Thyroid gland (tissue), 4 donors: ENCODE measurements at regions not wholly inside any gene's neighbourhood (a gene's known extent, or its start where the extent isn't known, plus 50 kb on each side); places are given as distances from the start of the nearest gene placed in this dataset.

Experiments
- POLR2A ChIP-seq, 2 donors: fragments of 450-650 bp; IDR thresholded peaks; one replicate each; pipeline ENCODE4 v1.6.1; 2017; ENCODE audit warnings: antibody characterized with exemption in 2 of 2, mild to moderate bottlenecking in 2 of 2, moderate library complexity in 1 of 2
- TF ChIP-seq, protein P1 (sequence below), 6 experiments: fragments of 200-600 bp in 3 of 6; fragments of 450-650 bp in 3 of 6; sonication (generic) in 3 of 6; IDR thresholded peaks; one replicate each; pipeline ENCODE4 v1.5.1; 2016 to 2019; ENCODE audit warnings: antibody characterized with exemption in 6 of 6, mild to moderate bottlenecking in 2 of 6, inconsistent platforms in 1 of 6, moderate library complexity in 1 of 6

DNA sequence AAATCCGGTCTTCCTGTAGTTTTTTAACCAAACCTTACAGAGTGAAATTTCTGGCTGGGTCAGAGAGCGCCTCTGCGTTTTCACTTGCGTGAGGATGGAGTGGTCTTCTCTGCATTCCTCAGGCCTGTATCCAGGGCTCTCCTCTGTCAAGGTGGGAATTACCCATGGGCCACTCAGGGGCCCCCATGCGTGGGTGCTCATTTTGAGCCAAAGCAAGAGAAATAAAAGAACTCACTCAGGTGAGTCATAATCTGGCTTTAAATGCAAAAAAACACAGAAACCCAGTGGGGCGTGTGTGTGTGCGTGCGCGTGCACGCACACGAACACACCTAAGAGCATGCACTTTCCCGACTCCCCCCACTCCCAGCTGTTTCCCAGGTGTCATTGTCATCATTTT lies 104.0 kb upstream of the PWP1 start:
- no peak for TF ChIP-seq POLR2A (IDR thresholded peaks at IDR 0.05)
- TF ChIP-seq, protein P1, sequence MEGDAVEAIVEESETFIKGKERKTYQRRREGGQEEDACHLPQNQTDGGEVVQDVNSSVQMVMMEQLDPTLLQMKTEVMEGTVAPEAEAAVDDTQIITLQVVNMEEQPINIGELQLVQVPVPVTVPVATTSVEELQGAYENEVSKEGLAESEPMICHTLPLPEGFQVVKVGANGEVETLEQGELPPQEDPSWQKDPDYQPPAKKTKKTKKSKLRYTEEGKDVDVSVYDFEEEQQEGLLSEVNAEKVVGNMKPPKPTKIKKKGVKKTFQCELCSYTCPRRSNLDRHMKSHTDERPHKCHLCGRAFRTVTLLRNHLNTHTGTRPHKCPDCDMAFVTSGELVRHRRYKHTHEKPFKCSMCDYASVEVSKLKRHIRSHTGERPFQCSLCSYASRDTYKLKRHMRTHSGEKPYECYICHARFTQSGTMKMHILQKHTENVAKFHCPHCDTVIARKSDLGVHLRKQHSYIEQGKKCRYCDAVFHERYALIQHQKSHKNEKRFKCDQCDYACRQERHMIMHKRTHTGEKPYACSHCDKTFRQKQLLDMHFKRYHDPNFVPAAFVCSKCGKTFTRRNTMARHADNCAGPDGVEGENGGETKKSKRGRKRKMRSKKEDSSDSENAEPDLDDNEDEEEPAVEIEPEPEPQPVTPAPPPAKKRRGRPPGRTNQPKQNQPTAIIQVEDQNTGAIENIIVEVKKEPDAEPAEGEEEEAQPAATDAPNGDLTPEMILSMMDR (IDR thresholded peaks at IDR 0.05): no peak
